Neural cell (in vitro differentiated cells): ENCODE measurements at regions not wholly inside any gene's neighbourhood (a gene's known extent, or its start where the extent isn't known, plus 50 kb on each side); places are given as distances from the start of the nearest gene placed in this dataset.

Experiments
- CTCF ChIP-seq: fragments of 450-650 bp; IDR thresholded peaks from 2 replicates; pipeline ENCODE4 v1.5.1; 2014; ENCODE audit warnings: antibody characterized with exemption, mild to moderate bottlenecking, moderate library complexity; ENCODE audit not compliant: poor library complexity, severe bottlenecking
- EP300 ChIP-seq: fragments of 450-650 bp; conservative IDR thresholded peaks from 2 replicates; pipeline ENCODE4 v1.6.1; 2014; ENCODE audit warnings: antibody characterized with exemption, mild to moderate bottlenecking, moderate library complexity; ENCODE audit not compliant: poor library complexity, severe bottlenecking
- EZH2 ChIP-seq: fragments of 200-600, 300-800 bp; shearing (Covaris generic), sonication (generic); IDR thresholded peaks from 2 replicates; pipeline ENCODE4 v1.6.1; 2014; ENCODE audit warnings: antibody characterized with exemption, low read length, borderline replicate concordance, mild to moderate bottlenecking; ENCODE audit not compliant: insufficient read depth, poor library complexity, severe bottlenecking
- MXI1 ChIP-seq: fragments of 450-650 bp; conservative IDR thresholded peaks from 2 replicates; pipeline ENCODE4 v1.6.1; 2014; ENCODE audit warnings: antibody characterized with exemption, mild to moderate bottlenecking; ENCODE audit not compliant: poor library complexity, severe bottlenecking
- POLR2AphosphoS5 ChIP-seq: IDR thresholded peaks from 2 replicates; pipeline ENCODE4 v1.6.1; 2012
- SMC3 ChIP-seq: fragments of 450-650 bp; conservative IDR thresholded peaks from 2 replicates; pipeline ENCODE4 v1.6.1; 2014; ENCODE audit warnings: antibody characterized with exemption, mild to moderate bottlenecking, moderate library complexity; ENCODE audit not compliant: poor library complexity
- TAF1 ChIP-seq: IDR thresholded peaks from 2 replicates; pipeline ENCODE4 v1.6.1; 2012; ENCODE audit warnings: low read depth

DNA sequence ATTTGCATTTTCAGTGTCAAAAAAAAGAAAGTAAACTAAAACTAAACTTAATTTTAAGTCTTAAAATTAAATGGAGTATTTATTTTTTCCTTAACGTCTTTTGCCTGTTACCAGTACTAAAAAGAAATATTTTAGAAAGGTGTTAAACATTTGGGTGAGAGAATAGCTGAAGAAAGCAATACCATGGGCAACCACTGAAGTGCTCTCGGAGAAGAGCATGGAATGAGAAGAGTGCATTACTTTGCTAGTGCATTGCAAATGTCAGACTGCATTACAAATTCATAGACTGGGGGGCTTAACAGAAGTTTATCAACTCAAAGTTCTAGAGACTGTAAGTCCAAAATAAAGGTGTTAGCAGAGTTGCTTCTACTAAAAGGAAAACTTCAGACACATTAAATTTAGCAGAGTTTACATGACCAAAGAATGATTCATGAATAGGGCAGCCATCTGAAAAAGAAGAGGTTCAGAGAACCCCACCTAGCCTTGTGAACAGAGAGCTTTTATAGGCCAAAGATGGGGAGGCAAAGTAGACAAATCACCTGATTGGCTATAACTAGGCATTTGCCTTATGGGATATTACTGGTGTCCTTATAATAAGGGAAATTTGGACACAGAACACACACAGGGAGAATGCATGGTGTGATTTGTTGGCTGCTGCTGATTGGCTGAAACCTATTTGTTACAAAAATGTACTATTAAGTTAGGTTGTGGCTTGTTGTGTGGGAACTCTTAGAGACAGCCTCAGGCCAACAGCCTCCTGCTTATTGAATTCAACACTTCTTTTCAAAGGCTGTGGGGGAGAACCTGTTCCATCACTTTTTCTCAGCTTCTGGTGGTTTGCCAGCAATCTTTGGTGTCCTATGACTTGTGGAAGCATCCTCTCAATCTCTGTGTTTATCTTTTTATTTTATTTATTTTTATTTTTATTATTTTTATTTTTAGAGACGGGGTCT, 106.7 kb upstream of the RREB1 start:
- no peak for TF ChIP-seq CTCF
- TF ChIP-seq TAF1: no peak
- no peak for TF ChIP-seq EP300
- no peak for TF ChIP-seq EZH2
- no peak for TF ChIP-seq MXI1
- TF ChIP-seq SMC3: no peak
- TF ChIP-seq POLR2AphosphoS5: no peak
